Testis (tissue), 2 donors: ENCODE measurements at regions not wholly inside any gene's neighbourhood (a gene's known extent, or its start where the extent isn't known, plus 50 kb on each side); places are given as distances from the start of the nearest gene placed in this dataset.

ENCODE experiments used
- CTCF ChIP-seq, 3 experiments: fragments of 450-650 bp in 2 of 3; fragments of 200-600 bp in 1 of 3; sonication (generic) in 1 of 3; IDR thresholded peaks; one replicate each; pipeline ENCODE4 v1.5.1; 2016 to 2019; ENCODE audit warnings: antibody characterized with exemption in 3 of 3, mild to moderate bottlenecking in 2 of 3, moderate library complexity in 1 of 3
- POLR2A ChIP-seq: fragments of 450-650 bp; IDR thresholded peaks from one replicate; pipeline ENCODE4 v1.6.1; 2017; ENCODE audit warnings: antibody characterized with exemption, mild to moderate bottlenecking, moderate library complexity

- TF ChIP-seq CTCF (IDR thresholded peaks at IDR 0.05) (no peak), POLR2A (no peak)
These were observed 240.2 kb upstream of the ADAMTS3 start for GRCh38 chr4:72809208-72809607.
